OCI-LY3 (cell line): ENCODE measurements at regions not wholly inside any gene's neighbourhood (a gene's known extent, or its start where the extent isn't known, plus 50 kb on each side); places are given as distances from the start of the nearest gene placed in this dataset.

Source experiments
- EZH2phosphoT487 ChIP-seq: fragments of 200-600 bp; shearing (Covaris generic); IDR thresholded peaks from 2 replicates; pipeline ENCODE4 v1.6.1; 2018; ENCODE audit warnings: antibody characterized with exemption, mixed run types, low read depth
- TF ChIP-seq, protein P1 (sequence below): fragments of 200-600, 300-600 bp; sonication (generic); IDR thresholded peaks from 2 replicates; pipeline ENCODE4 v1.5.1; 2014; ENCODE audit warnings: antibody characterized with exemption, low read length, low read depth

DNA sequence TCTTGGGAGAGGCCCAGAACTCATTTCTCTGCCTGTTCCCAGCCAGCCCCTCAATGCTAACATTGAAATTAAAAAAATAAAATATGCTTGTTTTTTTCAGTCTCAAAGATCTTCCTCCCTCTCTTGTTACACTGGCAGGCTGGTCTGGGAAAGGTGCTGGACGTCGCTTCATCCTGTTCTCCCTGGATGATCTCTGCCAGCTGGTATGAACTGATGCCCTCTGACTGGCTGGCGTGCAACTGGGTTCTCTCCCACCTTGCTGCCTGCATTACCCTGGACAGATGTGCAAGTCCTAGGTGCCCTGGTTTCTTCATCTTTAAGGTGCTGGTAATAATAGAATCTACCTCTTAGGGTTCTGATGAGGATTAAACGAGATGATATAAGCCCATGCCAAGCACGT lies 263.9 kb upstream of the PROK2 start:
- TF ChIP-seq, protein P1, sequence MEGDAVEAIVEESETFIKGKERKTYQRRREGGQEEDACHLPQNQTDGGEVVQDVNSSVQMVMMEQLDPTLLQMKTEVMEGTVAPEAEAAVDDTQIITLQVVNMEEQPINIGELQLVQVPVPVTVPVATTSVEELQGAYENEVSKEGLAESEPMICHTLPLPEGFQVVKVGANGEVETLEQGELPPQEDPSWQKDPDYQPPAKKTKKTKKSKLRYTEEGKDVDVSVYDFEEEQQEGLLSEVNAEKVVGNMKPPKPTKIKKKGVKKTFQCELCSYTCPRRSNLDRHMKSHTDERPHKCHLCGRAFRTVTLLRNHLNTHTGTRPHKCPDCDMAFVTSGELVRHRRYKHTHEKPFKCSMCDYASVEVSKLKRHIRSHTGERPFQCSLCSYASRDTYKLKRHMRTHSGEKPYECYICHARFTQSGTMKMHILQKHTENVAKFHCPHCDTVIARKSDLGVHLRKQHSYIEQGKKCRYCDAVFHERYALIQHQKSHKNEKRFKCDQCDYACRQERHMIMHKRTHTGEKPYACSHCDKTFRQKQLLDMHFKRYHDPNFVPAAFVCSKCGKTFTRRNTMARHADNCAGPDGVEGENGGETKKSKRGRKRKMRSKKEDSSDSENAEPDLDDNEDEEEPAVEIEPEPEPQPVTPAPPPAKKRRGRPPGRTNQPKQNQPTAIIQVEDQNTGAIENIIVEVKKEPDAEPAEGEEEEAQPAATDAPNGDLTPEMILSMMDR, result no peak
- TF ChIP-seq EZH2phosphoT487, result no peak
